Stimulated activated CD4-positive, alpha-beta T cell treated with anti-CD3 and anti-CD28 coated beads, Interleukin-12 subunit alpha, Interleukin-12 subunit beta, amount 100 ng/mL, for 4 hours (primary cell): ENCODE measurements at regions not wholly inside any gene's neighbourhood (a gene's known extent, or its start where the extent isn't known, plus 50 kb on each side); places are given as distances from the start of the nearest gene placed in this dataset.

Source experiments
- DNase-seq: peaks from one replicate; pipeline ENCODE4 v3.0.0-alpha.2; 2020

DNA sequence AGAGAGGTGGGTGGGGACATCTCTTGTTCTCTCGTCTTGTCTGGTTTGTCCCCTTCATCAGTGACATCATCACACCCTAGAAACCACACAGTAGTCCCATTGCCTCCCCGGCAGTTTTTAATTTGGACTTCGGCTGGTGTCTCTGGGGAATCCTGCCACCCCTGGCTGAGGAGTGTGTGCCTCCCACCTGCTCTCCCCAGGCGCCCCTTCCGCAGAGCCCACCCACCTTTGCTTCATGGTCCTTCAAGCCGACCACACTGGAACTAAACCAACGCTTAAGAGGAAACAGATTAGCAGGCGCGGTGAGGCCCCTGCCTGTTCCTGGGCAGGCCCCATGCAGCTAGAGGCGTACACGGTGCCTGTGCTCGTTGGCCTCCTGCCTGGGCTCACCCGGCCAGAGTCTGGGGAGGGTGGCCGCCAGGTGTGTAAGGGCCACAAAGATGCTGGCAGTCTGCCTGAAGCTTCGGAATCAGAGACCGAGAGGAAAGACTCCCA, 107.6 kb upstream of the SPRY4 start:
- DNase-seq = peak; percentile 11

DNA sequence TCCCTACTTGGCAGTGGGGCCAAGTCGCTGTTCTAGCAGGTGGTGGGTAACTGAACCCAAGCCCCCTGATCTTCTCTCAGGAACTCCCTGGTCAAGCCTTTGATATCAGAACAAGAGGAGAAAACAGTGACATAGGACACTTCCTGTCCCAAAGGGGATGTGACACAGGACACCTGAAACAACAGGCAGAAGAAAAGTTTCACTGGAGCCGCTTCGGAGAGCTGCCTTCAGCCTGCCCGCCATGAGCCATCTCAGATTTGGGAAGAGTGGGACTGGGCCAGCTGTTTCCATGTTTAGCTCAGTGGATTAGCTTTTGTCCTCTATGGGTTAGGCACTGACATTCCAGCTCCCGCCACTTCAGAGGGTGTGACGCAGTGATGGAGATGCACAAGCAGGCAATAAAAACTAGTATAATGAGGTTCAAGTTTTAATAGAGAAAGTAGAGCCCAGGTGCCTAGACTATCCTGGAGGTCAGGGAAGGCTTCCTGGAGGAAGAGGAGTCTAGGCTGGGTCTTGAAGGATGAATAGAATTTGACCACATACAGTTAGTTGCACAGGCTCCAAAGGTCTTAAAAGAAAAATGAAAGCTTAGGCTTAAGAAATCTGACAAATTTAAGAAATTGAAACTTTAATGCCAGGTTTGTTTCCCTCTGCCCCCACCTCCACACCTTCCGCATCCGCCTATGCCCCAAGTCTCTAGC, 104.1 kb upstream of the SPRY4 start:
- no peak for DNase-seq

DNA sequence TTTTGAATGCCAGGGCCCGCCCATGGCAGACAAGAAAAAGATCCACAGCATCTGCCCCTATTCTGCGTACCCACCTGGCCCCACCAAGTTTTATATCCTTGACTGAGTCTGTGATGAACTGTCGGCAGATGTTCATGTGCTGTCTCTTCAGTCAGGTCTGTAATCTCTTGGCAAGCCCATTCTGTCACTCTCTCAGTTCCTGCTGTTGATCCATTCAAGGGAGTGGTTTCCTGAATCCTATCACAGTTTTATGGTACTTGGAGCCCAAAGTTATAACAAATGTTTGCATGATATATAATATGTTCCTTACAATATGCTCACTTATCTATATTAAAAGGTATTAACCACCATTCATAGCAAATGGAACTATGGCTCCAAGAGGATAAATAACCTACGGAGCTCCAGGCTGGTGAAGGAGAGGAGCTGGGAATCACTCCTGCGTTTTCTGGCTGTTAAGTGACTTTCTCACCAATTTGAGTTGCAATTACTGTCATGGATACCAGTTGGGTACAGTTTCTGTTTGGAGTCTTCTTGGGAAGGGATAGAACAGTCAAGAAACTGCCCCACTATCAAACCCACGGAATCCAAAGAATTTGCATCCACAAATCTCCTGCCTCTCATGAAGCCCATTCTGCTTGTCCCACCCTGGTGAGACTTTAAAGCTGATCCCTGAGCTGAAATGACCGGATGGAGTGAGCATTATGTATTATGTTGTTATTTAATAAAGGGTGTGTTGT, 103.4 kb upstream of the SPRY4 start:
- no peak for DNase-seq

DNA sequence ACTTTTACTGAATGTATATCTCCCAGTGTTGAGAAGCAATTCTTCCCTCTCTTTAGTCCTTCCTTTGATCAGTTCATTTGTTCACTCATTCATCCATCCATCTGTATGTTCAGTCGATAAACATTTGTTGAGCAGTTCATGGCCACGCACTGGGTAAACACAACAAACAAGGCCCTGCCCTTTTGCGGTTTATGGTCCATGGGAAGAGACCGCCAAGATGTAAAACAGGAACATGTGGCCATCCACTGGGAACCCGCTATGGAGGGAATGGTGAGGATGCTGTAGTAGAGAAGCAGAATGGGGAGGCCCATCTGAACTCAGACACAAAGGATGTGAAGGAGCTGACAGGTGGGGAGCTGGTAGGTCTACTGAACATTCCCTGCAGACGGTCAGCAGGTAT, 102.7 kb upstream of the SPRY4 start:
- DNase-seq = no peak

DNA sequence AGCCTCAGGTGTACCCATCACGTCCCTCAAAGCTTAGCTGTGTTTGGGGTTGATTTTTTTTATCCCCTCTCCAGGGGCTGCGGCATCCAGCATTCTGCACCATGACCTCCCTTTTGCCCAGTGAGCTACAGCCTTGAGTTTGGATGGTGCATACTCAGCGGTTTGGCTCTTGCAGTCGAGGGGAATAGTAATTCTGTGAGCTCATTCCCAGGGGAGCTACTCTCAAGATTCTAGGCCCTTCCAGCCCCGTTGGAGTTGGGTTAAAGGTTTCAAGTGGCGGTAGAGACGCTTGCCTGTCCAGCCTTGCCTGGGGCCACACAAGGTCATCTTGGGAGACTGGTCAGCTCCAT, 102.2 kb upstream of the SPRY4 start:
- DNase-seq = no peak

DNA sequence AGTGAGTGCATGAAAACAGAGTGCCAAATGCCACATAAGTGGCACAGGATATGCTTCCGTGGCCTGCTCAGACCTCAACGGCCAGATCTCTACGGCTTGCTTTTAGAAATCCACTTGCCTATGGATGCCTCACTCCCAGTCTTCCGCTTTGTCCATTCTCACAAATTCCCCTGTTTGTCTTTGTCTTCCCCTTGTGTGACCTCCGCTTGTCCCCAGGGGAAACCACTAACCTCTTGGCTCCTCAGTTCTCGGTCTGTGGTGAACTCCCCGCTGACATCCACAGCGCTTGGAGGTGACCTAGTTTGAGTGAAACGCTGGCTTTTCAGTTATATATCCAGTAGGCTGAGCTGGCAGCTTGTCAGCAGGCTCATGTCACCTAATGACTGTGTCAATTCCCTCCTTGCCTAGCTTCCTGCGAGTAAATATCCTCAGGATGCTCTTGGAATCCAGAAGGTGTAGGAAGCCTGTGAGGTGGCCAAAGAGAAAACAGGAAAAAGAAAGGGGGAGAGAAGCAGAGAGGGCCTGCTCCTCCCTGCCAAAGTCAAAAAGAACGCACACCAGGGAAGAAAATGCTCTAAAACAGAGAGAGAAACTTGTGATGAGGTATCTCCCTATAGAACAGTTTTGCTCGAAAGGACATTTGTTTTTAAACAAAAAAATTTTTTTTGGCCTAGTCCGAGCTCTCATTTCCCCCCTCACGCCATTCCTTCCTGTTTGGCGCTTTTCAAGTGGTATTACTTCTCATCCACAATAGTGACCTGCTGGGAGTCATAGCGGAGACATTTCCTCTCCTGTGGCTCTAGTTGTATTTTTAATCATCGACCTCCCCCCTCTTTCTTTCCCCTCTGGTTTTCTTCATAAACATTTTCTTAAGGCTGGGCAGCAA, 101.6 kb upstream of the SPRY4 start:
- DNase-seq = no peak

DNA sequence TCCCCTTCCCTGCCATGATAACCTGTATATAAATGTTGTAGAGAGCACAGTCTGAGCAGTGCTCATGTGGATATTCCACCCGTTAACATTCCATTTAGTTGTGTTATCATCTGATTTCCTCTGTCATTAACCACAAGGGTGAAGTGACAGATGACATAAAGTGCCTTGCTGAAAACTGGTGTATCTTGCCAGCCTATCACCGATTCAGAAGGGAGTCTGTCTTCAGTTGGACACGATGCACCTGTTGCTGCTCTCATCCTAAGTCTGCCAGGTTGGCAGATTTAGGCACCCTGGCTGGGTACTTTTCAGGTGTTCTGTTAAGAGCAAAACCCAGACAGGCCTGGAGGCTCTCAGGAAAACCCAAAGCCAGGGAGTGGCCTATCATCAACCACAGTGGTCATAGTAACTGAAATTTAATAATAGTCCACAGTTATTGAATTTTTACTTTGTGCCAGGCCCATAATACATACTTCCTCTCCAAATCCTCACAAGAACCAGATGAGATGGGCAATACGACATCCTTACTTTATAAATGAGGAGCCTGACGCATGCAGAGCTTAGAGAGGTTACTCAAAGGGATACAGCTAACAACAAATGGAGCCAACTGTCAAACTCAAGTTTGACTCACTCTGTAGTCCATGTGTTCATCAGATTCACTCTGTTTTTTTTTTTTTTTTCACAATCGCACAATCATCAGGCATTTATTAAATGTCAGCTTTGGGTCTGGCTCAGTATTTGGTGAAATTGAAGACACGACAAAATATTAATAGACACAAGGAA, 100.7 kb upstream of the SPRY4 start:
- DNase-seq = no peak

DNA sequence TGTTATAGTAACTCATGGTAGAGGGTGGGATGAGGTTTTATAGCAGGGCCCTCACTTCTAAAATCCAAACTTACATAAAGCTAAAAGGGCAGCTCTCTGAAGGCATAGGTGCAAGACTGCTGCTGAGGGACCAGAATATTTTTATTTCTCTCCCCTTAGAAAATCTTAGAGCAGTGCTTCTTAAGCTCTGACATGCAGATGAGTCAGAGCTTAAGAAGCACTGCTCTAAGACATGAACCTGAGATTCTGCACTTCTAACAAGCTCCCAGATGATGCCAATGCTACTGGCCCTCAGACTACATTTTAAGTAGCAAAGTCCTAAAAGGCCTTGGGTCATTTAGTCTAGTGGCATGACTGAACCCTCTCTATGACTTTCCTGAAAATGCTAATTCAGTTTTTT, 97.6 kb upstream of the SPRY4 start:
- no peak for DNase-seq

DNA sequence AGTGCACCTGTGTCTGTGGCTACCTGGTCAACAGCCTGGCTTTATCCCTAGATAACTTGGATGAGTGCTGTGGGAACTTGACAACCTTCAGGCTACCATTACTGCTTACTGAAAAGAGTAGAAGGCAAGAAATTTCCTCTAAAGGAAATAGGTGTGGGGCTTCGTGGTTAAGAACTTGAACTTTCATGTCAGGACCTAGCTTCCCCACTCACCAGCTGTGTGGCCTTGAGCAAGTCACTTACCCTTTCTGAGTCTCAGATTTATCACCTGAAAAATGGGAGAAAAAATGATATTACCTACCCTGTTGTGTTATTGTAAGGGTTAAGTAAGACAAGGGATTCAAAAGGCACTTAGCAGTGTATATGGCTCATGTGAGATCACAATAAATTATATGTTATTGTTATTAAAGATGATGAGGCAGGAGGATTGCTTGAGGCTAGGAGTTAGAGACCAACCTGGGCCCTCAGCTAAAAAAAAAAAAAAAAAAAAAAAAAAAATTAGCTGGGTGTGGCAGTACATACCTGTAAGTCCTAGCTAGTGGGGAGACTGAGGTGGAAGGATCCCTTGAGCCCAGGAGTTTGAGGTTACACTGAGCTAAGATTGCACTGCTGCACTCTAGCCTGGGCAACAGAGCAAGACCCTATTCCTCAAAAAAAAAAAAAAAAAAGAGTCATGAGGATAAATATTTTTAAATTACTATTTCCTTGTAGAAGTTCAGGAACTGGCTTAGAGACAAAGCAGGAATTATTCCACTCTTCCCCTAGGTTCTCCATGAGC, 97.0 kb upstream of the SPRY4 start:
- no peak for DNase-seq

DNA sequence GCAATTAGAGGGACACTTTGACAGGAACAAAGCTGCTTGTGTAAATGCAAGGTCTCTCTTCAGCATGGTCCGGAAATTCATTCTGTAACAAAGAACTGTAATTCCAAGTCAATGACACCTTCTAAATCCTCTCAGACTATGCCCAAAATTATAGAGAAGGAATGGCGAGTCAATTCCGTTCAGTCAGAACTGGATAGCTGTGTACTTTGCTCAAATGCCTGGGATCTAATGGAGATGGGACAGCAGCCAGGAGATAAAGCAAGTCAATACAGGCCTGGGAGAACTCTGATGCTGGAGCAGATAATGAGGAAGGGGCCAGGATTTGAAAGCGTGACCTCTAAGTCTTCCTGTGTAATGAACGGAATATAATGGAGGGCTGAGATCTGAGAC, 96.4 kb upstream of the SPRY4 start:
- no peak for DNase-seq

DNA sequence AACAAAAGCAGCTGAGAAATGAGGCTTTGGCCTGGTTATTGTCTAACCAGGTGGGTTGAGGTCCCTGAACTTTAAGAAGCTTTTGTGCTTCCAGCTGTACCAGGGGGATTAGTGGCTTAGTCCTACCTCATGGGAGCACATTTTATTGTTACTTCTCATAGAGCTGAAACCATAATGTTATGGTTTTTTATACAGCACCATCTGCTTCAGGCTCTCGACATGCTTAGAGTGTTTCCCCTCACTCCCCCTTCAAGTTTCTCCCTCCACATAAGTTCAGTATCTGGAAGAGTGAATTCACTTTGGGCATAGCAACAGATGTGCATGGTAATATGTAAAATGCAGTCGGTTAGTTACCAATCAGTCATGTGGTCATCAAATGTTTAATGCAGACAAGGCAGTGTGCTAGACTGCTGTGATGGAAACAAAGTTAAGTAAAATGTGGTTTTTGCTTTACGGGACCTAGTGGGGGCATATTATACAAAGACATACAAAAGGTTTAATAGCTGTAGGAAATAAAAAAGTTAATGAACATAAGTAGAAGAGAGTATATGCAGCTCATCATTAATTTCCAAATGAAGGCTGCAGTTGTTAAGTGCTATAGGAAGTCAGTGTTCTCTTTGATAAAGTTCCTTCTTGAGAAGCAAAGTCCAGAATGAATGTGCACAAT, 95.9 kb upstream of the SPRY4 start:
- DNase-seq = no peak

DNA sequence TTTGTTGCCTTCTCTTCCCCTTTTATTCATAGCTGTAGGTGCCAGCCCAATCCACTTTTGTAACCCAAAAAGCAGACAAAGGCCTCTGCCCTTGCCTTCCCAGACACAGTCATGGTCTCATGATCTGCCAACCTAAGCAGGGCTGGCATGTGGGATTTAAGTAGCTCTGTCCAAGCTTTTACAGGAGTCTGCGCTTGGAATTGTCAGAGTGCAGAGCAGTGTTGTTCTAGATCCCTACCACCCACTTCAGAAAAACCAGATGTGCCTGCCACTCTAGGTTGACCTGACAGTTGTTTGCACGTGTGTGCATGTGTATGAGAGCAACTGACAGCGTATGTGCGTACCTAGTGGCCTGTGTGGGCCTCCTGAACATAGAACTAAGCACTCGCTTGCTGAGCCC, 87.8 kb upstream of the SPRY4 start:
- no peak for DNase-seq

DNA sequence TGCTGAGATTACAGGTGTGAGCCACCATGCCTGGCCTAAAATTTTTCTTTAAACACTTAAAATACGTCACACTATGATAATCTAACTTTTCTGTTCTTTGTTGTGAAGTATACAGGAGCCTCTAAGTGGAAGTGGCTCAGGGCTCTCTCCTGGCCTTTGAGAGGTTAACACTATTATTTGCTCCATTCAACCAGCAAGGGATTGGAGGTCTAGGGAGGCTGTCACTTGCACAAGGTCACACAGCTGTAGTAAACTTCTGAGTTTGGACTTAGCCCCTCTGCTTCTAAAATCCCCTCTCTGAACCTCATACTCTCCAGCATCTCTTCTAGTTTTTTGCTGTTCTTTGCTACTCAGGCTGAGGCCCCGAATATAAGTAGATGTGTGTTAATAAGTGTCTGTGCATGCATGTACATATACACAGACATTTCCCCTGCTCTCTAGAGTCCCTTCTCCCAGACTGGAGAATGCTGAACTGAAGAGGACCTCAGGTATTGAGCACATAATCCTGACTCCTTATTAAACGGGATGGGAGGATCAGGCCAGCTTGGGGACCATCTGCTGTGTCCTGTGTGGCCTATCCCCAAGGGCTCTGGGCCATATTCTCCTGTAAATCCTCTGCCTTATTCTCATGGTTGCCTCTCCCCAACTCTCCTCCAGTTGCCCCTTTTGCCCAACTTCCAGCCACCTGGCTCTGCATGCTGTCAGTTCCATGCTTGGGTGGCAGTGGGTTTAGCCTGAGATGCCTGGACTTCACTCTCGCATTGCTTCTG, 87.0 kb upstream of the SPRY4 start:
- no peak for DNase-seq

DNA sequence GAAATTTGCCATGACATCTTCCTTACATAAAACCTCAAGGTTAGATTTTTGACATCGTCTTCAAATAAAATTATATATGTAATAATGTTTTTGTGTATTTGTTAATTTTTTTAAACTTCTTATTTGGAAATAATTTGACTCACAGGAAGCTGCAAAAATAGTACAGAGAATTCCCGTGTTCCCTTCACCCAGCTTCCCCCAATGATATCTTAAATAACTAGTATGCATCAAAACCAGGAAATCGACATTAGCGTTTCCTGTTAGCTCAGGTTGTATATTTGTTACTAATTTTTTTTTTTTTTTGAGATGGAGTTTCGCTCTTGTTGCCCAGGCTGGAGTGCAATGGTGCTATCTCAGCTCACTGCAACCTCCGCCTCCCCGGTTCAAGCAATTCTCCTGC, 86.3 kb upstream of the SPRY4 start:
- no peak for DNase-seq

DNA sequence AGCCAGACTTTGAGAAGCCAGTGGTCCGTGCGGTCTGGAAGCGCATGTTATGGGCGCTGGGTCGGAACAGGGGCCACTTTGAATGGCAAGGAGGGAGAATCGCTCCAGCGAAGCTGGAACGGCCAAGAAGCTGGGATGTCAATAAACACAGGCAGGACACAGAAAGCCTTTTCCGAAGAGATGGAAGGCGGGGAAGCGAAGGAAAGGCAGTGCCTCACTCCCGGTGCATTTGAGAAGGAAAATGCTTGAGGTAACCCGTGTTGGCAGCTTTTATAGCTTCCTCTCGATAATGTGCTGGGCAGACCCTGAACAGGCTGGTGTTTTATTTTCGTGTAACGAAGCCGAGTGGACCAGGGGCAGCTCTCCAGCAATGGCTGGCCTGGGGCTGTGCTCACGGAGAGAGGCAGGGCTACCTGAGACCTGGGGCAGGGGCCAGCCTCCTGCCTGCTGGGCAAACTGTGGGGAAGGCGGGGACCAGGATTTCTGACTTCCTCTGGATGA, 84.2 kb upstream of the SPRY4 start:
- no peak for DNase-seq

DNA sequence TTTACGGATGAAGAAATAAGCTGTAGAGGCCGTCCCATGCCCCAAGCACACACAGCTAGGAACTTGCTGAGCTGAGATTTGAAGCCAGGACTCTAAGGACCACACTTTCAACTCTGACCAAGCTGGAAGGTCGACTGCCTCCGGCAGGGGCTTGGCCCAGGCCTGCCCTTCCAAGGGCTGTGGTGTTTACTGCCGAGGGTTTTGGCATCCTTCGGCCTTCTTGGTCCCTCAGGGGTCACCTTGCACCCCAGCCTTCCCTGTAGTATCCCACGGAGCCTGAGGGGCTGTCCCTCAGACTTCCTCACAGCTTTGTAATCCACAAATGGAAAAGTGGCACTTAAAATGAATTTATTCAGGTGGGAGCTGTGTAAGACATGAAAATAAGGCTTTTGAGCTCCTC, 83.7 kb upstream of the SPRY4 start:
- no peak for DNase-seq

DNA sequence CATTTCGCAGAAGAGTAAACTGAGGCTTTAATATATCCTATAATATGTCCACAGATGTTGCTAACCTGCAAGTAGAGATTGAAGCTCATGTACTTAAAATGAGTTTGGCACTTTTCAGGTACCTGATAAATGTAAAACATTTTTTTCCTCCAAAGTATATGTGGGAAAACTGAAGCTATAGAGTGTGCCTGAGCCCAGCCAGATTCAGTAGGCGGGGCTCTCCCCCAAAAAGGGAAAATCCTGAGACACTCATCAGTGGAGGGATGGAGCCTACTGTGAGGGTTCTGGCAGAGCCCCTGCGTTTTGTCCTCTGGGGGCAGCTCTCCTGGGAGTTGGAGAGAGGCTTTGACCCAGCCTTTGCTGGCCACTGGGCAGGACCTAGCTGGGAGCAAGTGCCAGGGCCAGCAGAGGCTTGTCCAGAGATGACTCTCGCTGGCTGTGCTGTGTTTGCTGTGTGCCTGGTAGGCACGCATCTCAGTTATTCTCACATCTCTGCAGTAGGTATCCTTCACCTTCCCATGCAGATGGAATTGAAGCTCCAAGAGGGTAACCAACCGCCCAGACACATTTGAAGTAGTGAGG, 81.1 kb upstream of the SPRY4 start:
- no peak for DNase-seq

DNA sequence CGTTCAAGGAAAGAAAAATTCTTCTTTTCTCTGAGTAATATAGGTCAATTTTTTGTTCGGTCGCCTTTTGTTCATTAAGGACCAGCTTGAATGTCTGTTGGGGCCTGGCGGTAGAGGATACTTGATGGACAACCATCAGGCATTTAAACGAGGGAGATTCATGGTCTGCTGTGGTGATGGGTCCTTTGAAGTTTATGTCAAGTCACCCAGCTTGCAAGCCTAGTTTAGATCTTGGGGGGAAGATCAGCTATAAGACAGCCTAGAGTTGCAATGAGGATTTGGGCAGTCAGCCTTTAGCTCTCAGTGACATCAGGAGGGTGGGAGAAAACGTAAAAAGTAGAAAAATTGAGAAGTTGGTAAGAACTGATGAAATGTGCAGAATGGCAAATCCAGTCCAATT, 80.2 kb upstream of the SPRY4 start:
- no peak for DNase-seq

DNA sequence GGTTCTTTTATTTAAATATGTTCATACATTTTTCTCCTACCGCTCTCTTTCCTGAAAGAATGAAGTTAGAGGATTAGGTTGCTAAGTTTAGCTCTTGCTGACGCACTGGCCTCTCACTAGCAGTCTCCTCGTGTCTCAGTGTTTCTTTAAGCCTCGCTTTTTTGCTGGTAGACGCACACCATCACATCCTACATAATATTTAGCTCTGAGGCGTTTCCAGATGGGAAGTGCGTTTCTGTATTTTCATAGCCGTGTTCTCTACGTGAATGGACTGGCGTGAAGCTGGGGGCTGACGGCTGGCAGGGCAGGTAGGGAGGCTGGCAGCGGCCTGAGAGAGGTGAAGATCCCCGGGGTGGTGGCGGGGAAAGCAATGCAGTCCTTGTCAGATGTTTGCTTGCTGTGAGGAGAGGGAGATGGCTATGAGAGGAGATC, 79.2 kb upstream of the SPRY4 start:
- DNase-seq = no peak

DNA sequence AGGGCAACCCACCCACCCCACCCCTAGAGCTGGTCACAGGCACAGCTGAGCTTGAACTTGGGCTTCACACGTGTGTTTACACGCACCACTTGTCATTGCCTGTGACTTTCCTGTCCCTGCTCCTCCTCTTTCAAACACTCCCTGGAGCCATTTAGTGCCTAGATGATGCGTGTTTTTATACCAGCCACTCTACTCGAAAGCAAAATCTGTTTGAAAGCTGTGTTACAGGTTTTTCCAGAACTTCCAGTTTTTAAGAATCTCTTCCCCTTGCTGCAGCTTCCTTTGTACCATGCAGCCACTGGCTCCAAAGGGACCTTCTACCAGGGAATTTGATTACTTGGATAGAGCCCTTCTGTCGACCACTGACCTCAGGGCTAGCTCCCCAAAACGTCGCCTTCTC, 78.8 kb upstream of the SPRY4 start:
- no peak for DNase-seq
